Suprapubic skin (tissue), 3 donors: ENCODE measurements at regions not wholly inside any gene's neighbourhood (a gene's known extent, or its start where the extent isn't known, plus 50 kb on each side); places are given as distances from the start of the nearest gene placed in this dataset.

ENCODE experiments used
- CTCF ChIP-seq, 2 donors: fragments of 200-600 bp in 1 of 2; fragments of 450-650 bp in 1 of 2; sonication (generic) in 1 of 2; IDR thresholded peaks; one replicate each; pipeline ENCODE4 v1.5.1; 2016 to 2019; ENCODE audit warnings: antibody characterized with exemption in 2 of 2, mild to moderate bottlenecking in 1 of 2, moderate library complexity in 1 of 2
- POLR2A ChIP-seq, 2 donors: fragments of 450-650 bp; IDR thresholded peaks; one replicate each; pipeline ENCODE4 v1.6.1; 2017; ENCODE audit warnings: antibody characterized with exemption in 2 of 2, mild to moderate bottlenecking in 2 of 2, moderate library complexity in 2 of 2

- TF ChIP-seq CTCF (IDR thresholded peaks at IDR 0.05) (no peak), POLR2A (IDR thresholded peaks at IDR 0.05) (no peak)
Observed at GRCh38 chr2:188142636-188143295, 148.9 kb upstream of the GULP1 start.
